HL-60 (cell line): ENCODE measurements at regions not wholly inside any gene's neighbourhood (a gene's known extent, or its start where the extent isn't known, plus 50 kb on each side); places are given as distances from the start of the nearest gene placed in this dataset.

Experiments used
- CTCF ChIP-seq: IDR thresholded peaks from one replicate; pipeline ENCODE4 v1.5.1; 2011; ENCODE audit warnings: low read length, control low read depth, inconsistent platforms; ENCODE audit not compliant: insufficient read depth
- POLR2AphosphoS5 ChIP-seq: IDR thresholded peaks from 2 replicates; pipeline ENCODE4 v1.6.1; 2012; ENCODE audit warnings: low read depth
- REST ChIP-seq: IDR thresholded peaks from 2 replicates; pipeline ENCODE4 v1.6.1; 2012; ENCODE audit warnings: low read depth; ENCODE audit not compliant: insufficient replicate concordance

- TF ChIP-seq CTCF (no peak), REST (no peak), POLR2AphosphoS5 (no peak)
Observed at GRCh38 chr6:22442826-22443225, 126.5 kb upstream of the HDGFL1 start.
